Ascending aorta (tissue), 2 donors: ENCODE measurements at regions not wholly inside any gene's neighbourhood (a gene's known extent, or its start where the extent isn't known, plus 50 kb on each side); places are given as distances from the start of the nearest gene placed in this dataset.

Experiments used
- DNase-seq, 2 donors: peaks; one replicate each; pipeline ENCODE4 v3.0.0-alpha.2; 2019; ENCODE audit warnings: low spot score in 2 of 2
- H3K27ac ChIP-seq, 2 donors: fragments of 200-600 bp; sonication (generic); one replicate each; pipeline ENCODE4 v1.5.1; 2016 to 2017; ENCODE audit warnings: mild to moderate bottlenecking in 1 of 2
- H3K27me3 ChIP-seq: fragments of 200-600 bp; sonication (generic); one replicate; pipeline ENCODE4 v1.5.1; 2017
- H3K36me3 ChIP-seq, 2 donors: fragments of 200-600 bp; sonication (generic); one replicate each; pipeline ENCODE4 v1.5.1; 2016
- H3K4me1 ChIP-seq, 2 donors: fragments of 200-600 bp; sonication (generic); one replicate each; pipeline ENCODE4 v1.5.1; 2016 to 2017; ENCODE audit warnings: mild to moderate bottlenecking in 1 of 2
- H3K4me3 ChIP-seq, 2 donors: fragments of 200-600 bp; sonication (generic); one replicate each; pipeline ENCODE4 v1.5.1; 2016 to 2017; ENCODE audit warnings: mild to moderate bottlenecking in 1 of 2
- H3K9me3 ChIP-seq, 2 donors: fragments of 200-600 bp; sonication (generic); one replicate each; pipeline ENCODE4 v1.5.1; 2016
- CTCF ChIP-seq, 3 experiments: fragments of 200-600 bp in 2 of 3; fragments of 450-650 bp in 1 of 3; sonication (generic) in 2 of 3; IDR thresholded peaks; one replicate each; pipeline ENCODE4 v1.5.1; 2016 to 2019; ENCODE audit warnings: antibody characterized with exemption in 3 of 3, mild to moderate bottlenecking in 1 of 3, moderate library complexity in 1 of 3
- intact Hi-C: fragments of 100-400 bp; cut with DNase I; formaldehyde crosslinking; loops from one replicate; pipeline ENCODE4 v1.15.1; 2023

- intact Hi-C loops = no loop called here
- no peak for TF ChIP-seq CTCF (IDR thresholded peaks at IDR 0.05)
- H3K4me3 ChIP-seq = no peak overlapping the region
- H3K4me1 ChIP-seq = no peaks in the 10 kb centered on the region
- no peaks in the 10 kb centered on the region for H3K27me3 ChIP-seq
- no peak overlapping the region for H3K27ac ChIP-seq
- DNase-seq = no peak
- no peaks in the 10 kb centered on the region for H3K9me3 ChIP-seq
- H3K36me3 ChIP-seq = no peaks in the 10 kb centered on the region
Observed at GRCh38 chr2:125562924-125563323, 1093.0 kb upstream of the GYPC start.

- intact Hi-C loops = no loop called here
- no peaks in the 10 kb centered on the region for H3K9me3 ChIP-seq
- H3K4me1 ChIP-seq = no peaks in the 10 kb centered on the region
- H3K4me3 ChIP-seq = no peak overlapping the region
- DNase-seq = no peak
- H3K27me3 ChIP-seq = no peaks in the 10 kb centered on the region
- H3K36me3 ChIP-seq = no peaks in the 10 kb centered on the region
- no peak for TF ChIP-seq CTCF (IDR thresholded peaks at IDR 0.05)
- H3K27ac ChIP-seq = no peak overlapping the region
Observed at GRCh38 chr2:125564471-125564870, 1091.5 kb upstream of the GYPC start.

GRCh38 chr2:125566422-125566821 is 1089.5 kb upstream of the GYPC start:
- no peak for TF ChIP-seq CTCF (IDR thresholded peaks at IDR 0.05)
- DNase-seq = no peak
- Histone ChIP-seq H3K27ac (no peak overlapping the region), H3K36me3 (no peaks in the 10 kb centered on the region), H3K4me3 (no peak overlapping the region), H3K4me1 (no peaks in the 10 kb centered on the region), H3K9me3 (no peaks in the 10 kb centered on the region), H3K27me3 (no peaks in the 10 kb centered on the region)
- intact Hi-C loops = no loop called here

- Histone ChIP-seq H3K27ac (no peak overlapping the region), H3K27me3 (no peaks in the 10 kb centered on the region), H3K36me3 (no peaks in the 10 kb centered on the region), H3K4me1 (no peaks in the 10 kb centered on the region), H3K9me3 (no peaks in the 10 kb centered on the region), H3K4me3 (no peak overlapping the region)
- DNase-seq = no peak
- intact Hi-C loops = no loop called here
- no peak for TF ChIP-seq CTCF (IDR thresholded peaks at IDR 0.05)
Observed at GRCh38 chr2:125567100-125567499, 1088.9 kb upstream of the GYPC start.

- DNase-seq = no peak
Observed at GRCh38 chr2:125572660-125573059, 1083.3 kb upstream of the GYPC start.

More at GRCh38 chr2:125572660-125573059, 1083.3 kb upstream of the GYPC start:
- Histone ChIP-seq H3K27me3 (no peaks in the 10 kb centered on the region), H3K36me3 (no peaks in the 10 kb centered on the region), H3K4me3 (no peak overlapping the region), H3K9me3 (no peaks in the 10 kb centered on the region), H3K4me1 (no peaks in the 10 kb centered on the region), H3K27ac (no peak overlapping the region)
- TF ChIP-seq CTCF (IDR thresholded peaks at IDR 0.05) = no peak
- intact Hi-C loops = no loop called here
